Mucosa of descending colon (tissue), 3 donors: ENCODE measurements at regions not wholly inside any gene's neighbourhood (a gene's known extent, or its start where the extent isn't known, plus 50 kb on each side); places are given as distances from the start of the nearest gene placed in this dataset.

ENCODE experiments used
- ATAC-seq: fragments of 200-7000 bp; cut with Tn5 transposase; one replicate; pipeline ENCODE4 v1.9.1; 2020; ENCODE audit warnings: mild to moderate bottlenecking, moderate library complexity
- DNase-seq, 3 donors: peaks; one replicate each; pipeline ENCODE4 v3.0.0-alpha.2; 2020
- H3K36me3 ChIP-seq: fragments of 200-600 bp; one replicate; pipeline ENCODE4 v1.8.0; 2021; ENCODE audit warnings: low read depth, mild to moderate bottlenecking
- H3K4me1 ChIP-seq: fragments of 200-600 bp; one replicate; pipeline ENCODE4 v1.8.0; 2021; ENCODE audit warnings: low read depth, mild to moderate bottlenecking
- H3K4me3 ChIP-seq: fragments of 200-600 bp; one replicate; pipeline ENCODE4 v1.8.0; 2021; ENCODE audit warnings: mild to moderate bottlenecking
- H3K9me3 ChIP-seq: fragments of 200-600 bp; one replicate; pipeline ENCODE4 v1.8.0; 2021; ENCODE audit warnings: mild to moderate bottlenecking
- intact Hi-C, 2 donors: fragments of 100-400 bp; cut with DNase I in 1 of 2; cut with micrococcal nuclease in 1 of 2; formaldehyde crosslinking; loops; one replicate each; pipeline versions ENCODE4 v1.11.0 to v1.11.1; 2022; cut with DNase I, micrococcal nuclease
- TF ChIP-seq, protein P1 (sequence below): fragments of 200-600 bp; IDR thresholded peaks from one replicate; pipeline ENCODE4 v1.8.0; 2022; ENCODE audit warnings: antibody characterized with exemption, mild to moderate bottlenecking
- donor health status: DM: no; HTN: no; CAD: no; lungs with moderate emphysema.
- donor health status: DM: no; HTN: no; CAD: no.
- donor health status: DM: no; HTN: yes; CAD: no.

DNA sequence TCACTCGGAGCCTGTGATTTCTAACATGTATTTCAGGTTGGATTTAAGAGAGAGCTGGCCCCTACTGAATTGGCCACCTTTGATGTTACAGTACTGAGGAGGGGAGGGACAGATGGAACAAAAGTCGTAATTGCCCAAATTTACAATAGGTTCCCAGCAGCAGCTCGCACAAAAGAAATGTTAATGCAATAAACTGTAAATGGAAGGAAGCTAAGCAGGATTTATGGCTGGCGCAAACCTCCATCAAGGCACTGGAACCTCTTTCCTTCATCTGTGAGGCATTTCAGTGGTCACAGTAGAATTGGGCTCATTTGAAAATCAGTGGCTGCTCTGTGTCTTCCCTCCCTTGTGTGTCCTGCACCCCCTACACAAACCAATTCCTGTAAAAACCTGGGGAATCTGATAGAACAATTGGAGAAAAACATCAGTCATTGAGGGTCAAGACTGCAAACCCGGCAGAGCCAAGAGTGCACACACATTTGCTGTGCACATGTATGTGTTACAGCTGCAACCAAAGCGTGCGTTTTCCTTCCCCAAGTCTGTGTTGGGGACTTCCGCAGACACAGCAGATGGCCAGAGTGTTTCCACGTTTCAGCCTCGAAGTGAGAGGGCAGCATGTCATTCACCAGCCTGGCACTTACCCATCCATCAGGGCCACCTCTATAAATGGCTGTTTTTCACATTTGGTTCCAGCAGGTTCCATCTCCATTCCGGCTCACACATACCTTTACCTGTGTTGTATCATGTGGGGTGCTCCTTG lies 192.8 kb downstream of the TM9SF2 start:
- TF ChIP-seq, protein P1, sequence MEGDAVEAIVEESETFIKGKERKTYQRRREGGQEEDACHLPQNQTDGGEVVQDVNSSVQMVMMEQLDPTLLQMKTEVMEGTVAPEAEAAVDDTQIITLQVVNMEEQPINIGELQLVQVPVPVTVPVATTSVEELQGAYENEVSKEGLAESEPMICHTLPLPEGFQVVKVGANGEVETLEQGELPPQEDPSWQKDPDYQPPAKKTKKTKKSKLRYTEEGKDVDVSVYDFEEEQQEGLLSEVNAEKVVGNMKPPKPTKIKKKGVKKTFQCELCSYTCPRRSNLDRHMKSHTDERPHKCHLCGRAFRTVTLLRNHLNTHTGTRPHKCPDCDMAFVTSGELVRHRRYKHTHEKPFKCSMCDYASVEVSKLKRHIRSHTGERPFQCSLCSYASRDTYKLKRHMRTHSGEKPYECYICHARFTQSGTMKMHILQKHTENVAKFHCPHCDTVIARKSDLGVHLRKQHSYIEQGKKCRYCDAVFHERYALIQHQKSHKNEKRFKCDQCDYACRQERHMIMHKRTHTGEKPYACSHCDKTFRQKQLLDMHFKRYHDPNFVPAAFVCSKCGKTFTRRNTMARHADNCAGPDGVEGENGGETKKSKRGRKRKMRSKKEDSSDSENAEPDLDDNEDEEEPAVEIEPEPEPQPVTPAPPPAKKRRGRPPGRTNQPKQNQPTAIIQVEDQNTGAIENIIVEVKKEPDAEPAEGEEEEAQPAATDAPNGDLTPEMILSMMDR: no peak
- ATAC-seq: no peak
- intact Hi-C loops: no loop called here

DNA sequence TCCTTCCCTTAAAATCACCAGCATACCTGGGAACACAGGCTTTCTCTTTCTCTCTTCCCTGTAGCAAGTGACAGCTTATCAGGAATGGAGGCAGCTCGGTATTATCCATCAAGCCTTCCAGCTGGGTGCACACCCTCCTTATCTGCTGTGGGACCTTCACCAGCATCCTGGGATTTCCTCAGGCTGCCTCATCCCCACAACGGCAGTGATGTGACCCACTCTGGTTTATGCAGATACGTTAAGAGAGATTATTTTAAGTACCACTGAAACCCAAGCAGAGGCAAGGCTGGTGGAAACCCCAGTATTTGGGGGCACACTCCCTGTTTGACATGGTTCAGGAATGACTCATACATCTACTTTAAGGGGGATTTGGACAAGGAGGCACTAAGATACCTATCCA lies 192.1 kb downstream of the TM9SF2 start:
- no peak for DNase-seq
- TF ChIP-seq, protein P1: no peak
- no peak for ATAC-seq
- no peak overlapping the region for H3K4me3 ChIP-seq
- H3K36me3 ChIP-seq: no peaks in the 10 kb centered on the region
- no peaks in the 10 kb centered on the region for H3K4me1 ChIP-seq
- intact Hi-C loops: no loop called here
- H3K9me3 ChIP-seq: no peaks in the 10 kb centered on the region

More for the DNA sequence above, 192.8 kb downstream of the TM9SF2 start:
- no peaks in the 10 kb centered on the region for H3K36me3 ChIP-seq
- H3K4me1 ChIP-seq: no peaks in the 10 kb centered on the region
- H3K9me3 ChIP-seq: no peaks in the 10 kb centered on the region
- DNase-seq: no peak
- H3K4me3 ChIP-seq: no peak overlapping the region

DNA sequence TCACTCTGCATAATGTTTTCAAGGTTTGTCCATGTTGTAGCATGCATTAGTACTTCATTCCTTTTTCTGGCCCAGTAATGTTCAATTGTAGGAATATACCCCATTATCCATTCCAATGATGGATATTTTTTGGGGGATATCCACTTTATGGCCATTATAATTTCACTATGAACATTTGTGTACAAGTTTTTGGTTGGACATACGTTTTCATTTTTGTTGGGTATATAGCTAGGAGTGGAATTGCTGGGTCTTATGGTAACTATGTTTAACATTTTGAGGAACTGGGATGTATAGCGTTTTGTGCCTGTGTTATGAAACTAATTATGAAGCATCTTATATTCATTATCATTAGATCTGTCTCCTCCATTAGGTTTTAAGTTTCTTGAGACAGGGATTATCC lies 191.6 kb downstream of the TM9SF2 start:
- intact Hi-C loops: no loop called here
- Histone ChIP-seq H3K9me3 (no peaks in the 10 kb centered on the region), H3K36me3 (no peaks in the 10 kb centered on the region), H3K4me1 (no peaks in the 10 kb centered on the region), H3K4me3 (no peak overlapping the region)
- DNase-seq: no peak
- ATAC-seq: no peak
- TF ChIP-seq, protein P1: no peak

DNA sequence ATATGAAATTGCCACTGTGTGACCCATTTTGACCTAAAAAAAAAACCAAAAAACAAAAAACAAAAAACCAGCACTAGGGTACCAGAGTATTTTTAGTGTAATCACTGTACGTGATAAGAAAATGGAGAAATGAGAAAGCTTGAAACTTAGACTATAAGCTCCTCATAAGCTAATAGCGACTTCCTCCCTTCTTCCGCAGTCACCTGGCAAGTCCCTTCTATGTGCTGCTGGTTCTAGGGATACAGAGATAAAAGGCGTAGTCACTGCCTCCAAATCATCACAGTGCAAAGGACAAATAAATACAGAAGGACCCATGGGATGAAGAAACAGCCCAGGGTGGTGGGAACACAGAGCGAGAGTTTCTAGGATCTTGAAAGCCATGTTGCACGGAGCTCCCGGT lies 190.3 kb downstream of the TM9SF2 start:
- Histone ChIP-seq H3K4me3 (no peak overlapping the region), H3K36me3 (no peaks in the 10 kb centered on the region), H3K9me3 (no peaks in the 10 kb centered on the region), H3K4me1 (peaks cover 7% of the 10 kb centered on the region)
- ATAC-seq: no peak
- TF ChIP-seq, protein P1: no peak
- no peak for DNase-seq
- intact Hi-C loops: no loop called here

DNA sequence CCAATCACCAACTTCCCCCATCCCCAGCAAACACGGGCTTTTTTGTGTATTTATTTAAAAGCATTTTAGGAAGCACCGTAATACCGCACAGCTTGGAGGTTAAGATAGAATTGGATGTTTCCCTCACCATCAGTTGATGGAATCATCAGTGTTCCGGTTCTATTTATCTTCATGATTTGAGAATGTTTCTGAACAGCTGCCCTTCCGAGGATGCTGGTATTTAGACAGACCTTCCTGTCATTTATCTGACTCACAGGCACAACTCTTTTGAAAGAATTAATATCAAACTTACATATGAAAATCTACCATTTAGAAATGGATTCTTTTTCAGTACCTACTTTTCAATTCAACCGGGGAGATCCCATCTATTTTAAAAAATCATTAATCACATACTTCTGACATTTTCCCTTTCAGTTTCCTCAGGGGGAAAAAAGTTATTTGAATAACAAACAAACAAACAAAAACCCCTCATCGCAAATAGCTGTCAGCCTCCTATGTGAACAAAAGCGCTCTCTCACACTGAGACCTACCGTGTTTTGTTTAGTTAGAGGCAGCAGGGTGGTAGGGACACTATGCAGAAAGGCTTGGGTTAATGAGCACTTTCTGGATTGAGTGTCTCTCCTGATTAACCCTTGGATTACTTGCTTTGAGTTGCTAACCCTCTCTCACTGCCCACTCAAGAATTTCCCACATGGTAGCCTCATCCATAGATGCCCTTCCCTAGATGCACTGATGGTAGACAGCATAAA lies 189.3 kb downstream of the TM9SF2 start:
- TF ChIP-seq, protein P1: no peak
- no peak for ATAC-seq
- Histone ChIP-seq H3K4me3 (no peak overlapping the region), H3K9me3 (no peaks in the 10 kb centered on the region), H3K4me1 (peaks cover 16% of the 10 kb centered on the region), H3K36me3 (no peaks in the 10 kb centered on the region)
- DNase-seq: no peak
- intact Hi-C loops: no loop called here
